GM21786 (cell line): ENCODE measurements at regions not wholly inside any gene's neighbourhood (a gene's known extent, or its start where the extent isn't known, plus 50 kb on each side); places are given as distances from the start of the nearest gene placed in this dataset.
"Not testable (repeated sequence)": the region's sequence is repeated elsewhere in the genome, so short reads cannot be mapped to it uniquely, and the experiment has no call there.

Experiments
- ATAC-seq: cut with Tn5 transposase; IDR thresholded peaks from one replicate; pipeline ENCODE4 v1.9.1; 2021; ENCODE audit not compliant: unreplicated experiment

- no peak for ATAC-seq
These were observed 194.5 kb upstream of the CFAP20DC start for GRCh38 chr3:59244343-59244742.

- no peak for ATAC-seq
These were observed 193.7 kb upstream of the CFAP20DC start for GRCh38 chr3:59243476-59243875.

DNA sequence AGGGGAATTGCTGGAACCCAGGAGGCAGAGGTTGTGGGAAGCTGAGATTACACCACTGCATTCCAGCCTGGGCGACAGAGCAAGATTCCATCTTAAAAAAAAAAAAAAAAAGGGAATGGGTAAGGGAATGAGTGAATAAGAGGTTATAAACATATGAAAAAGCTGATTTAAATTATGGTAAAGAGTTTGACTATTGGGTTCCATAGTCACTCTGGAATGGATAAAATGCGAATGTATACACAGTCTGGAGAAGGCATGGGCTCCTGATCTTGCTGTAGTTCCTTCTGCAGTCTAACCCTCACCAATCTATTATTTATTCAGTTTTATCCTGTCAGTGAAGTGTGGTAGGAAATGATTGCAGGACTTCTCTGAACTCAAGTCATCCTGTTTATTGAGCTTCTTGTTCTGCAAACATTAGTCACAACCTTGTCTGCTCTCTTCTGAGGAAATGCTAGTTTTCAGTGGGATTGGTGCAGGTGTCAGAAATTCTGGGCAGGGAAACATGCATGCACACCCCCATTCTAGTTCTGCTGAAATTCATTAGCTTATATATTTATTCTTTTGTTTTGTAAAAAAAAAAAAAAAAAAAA lies 190.9 kb upstream of the CFAP20DC start:
- ATAC-seq = no peak

DNA sequence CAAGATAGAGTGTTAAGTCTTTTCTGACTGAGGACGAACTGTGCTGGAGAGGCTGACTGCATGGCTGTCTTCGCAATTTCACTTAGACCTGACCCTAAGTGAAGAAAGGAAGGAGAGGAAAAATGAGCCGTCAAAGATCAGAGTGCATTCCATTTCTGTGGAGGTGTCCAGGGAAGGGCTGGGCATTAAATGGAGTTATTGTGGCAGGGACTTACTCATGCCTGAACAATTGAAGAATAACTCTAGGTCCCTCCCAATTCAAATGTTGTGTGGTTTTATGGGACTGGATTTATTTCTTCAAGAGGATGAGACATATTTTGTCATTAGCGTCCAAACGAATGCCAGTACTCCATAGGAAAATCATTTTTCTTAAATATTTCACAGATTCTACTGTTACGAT lies 187.3 kb upstream of the CFAP20DC start:
- no peak for ATAC-seq

GRCh38 chr3:59235634-59236012 lies 185.8 kb upstream of the CFAP20DC start:
- peak; percentile 75 for ATAC-seq

DNA sequence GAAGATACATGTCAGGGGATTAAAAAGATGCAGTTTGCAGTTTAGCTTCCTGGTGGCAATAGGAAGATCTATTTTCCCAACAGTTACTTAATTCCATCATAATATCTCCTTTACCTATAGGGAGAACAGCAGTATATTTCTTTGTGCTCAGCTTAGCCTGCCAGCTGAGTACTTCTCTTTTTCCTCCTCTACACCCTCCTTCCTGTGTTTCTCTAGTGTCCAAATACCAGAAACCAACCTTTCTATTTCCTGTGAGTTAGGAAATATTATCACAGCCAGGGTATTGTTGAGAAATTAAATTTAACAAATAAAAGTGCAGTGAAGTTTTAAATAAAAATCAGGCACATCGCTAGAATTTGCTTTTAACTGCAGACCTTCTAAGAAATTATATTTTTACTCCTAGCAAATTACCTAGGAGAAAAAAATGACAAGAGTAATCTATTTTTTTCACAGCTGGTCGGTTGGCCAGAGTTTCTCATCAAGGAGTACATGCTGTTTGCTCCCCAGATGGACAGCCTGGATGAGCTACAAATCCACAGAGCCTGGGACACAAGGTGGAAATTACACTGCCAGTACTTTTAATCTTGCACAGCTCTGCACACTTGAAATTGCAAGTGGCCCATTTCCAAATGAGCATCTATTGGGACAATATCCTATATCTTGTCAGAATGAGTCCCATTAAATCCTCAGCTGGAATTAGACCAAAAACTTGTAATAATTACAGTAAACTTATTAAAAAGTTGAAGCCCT lies 185.2 kb upstream of the CFAP20DC start:
- ATAC-seq = no peak

DNA sequence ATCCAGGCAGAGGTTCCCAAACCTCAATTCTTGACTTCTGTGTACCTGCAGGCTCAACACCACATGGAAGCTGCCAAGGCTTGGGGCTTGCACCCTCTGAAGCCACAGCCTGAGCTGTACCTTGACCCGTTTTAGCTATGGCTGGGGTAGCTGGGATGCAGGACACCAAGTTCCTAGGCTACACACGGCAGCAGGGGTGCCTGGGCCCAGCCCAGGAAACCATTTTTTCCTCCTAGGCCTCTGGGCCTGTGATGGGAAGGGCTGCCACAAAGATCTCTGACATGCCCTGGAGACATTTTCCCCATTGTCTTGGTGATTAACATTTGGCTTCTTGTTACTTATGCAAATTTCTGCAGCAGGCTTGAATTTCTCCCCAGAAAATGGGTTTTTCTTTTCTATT lies 180.6 kb upstream of the CFAP20DC start:
- ATAC-seq = not testable (repeated sequence)

GRCh38 chr3:59213860-59214259 lies 164.0 kb upstream of the CFAP20DC start:
- no peak for ATAC-seq

GRCh38 chr3:59212128-59212779 lies 162.4 kb upstream of the CFAP20DC start:
- no peak for ATAC-seq

DNA sequence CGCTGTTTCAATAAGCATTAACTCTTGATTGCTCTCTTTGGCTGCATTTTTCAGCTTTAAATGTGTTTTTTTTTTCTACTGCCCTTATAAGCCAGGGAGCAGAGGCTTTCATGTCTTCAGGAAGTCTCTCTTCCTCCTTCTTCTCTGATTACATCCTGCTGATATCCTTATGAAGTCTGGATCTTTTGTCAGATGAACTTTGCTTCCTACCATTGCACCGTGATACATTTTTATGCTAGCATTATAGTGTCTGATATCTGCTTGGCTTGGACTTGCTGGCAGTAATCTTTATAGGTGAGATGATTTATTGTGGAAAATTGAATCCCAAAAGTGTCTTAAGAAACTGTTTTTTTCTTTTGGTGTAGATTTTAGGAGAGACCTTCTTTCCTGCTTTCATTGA lies 160.4 kb upstream of the CFAP20DC start:
- no peak for ATAC-seq

DNA sequence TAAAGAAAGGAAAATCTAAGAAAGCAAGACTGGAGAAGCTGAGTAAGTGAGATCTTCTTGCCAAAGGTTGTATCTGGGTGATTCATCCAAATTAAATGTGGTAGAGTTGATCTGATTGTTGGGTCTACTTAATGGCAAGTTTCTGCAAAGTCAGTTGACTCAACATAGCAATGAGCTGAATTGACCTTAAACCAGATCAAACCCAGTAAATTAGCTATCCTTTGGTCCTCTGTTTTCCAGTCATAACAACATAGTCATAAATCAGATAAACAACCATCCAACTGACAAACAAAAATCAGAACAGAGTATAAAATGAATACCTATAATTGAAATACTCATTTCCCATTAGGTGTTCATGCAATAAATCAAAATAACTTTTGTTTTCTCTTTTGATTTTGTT lies 142.6 kb upstream of the CFAP20DC start:
- no peak for ATAC-seq

DNA sequence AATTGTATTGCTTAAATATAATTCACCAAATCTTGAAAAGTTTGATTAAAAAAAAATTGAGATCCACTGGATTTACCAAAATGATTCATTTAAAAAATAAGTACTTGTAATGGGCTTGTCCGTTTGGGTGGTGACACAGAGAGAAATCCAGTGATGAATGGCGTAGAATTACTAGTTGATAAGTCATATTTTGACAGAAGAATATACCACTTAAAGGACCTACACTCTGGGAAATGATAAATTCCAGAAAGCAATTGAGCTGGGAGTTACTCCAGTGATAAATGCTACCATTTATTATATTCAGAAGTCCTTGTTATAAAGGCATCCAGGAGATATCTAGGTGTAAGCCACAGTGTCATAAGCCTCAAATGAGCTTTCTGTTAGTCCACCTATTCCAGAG lies 141.8 kb upstream of the CFAP20DC start:
- ATAC-seq = no peak

DNA sequence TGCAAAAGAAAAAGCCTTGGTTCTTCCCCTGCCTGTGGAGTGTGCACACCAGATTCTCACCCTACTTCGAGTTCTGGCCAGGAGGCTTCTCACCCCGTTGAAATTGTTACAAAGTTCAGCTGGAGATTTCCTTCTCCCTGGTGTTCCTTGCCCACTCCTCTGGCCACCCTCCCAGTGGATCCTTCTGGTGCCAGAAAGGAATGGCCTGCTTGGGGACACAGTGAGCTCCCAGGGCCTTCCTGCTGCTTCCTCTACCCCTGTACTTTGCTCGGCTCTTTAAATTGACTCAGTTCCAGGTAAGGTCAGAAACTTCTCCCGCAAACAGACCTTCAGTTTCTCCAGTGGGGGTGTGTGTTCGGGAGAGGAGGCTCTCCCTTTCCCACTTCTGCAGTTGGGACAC lies 140.1 kb upstream of the CFAP20DC start:
- no peak for ATAC-seq

DNA sequence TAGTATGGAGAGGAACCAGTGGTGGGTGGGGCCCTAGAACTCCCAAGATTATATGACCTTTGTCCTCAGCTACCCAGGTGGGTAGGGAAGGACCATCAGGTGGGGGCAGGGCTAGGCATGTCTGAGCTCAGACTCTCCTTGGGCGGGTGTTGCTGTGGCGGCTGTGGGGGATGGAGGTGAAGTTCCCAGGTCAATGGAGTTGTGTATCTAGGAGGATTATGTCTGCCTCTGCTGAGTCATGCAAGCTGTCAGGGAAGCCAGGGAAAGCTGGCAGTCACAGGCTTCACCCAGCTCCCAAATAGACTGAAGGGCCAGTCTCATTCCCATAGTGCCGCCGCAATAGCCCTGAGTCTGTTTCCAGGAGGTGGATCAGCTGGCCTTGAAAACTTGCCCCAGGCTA lies 139.7 kb upstream of the CFAP20DC start:
- no peak for ATAC-seq

DNA sequence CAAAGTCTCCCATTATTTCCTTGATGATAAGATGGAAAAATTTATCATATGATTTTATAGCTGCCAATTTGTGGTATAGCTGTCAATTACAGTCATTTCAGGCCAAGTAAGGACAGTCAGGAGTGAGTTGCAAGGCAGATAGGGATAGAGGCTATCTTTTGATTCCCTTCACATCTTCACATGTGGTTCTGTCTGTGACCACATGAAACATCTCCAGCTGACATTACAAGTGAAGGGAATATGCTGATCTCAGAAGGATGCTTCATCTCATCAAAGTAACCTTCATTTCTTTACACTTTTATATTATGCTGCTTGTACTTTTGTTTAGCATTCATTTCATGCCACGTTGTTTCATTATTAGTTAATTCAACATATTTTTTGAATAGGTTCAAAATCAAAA lies 136.9 kb upstream of the CFAP20DC start:
- no peak for ATAC-seq

DNA sequence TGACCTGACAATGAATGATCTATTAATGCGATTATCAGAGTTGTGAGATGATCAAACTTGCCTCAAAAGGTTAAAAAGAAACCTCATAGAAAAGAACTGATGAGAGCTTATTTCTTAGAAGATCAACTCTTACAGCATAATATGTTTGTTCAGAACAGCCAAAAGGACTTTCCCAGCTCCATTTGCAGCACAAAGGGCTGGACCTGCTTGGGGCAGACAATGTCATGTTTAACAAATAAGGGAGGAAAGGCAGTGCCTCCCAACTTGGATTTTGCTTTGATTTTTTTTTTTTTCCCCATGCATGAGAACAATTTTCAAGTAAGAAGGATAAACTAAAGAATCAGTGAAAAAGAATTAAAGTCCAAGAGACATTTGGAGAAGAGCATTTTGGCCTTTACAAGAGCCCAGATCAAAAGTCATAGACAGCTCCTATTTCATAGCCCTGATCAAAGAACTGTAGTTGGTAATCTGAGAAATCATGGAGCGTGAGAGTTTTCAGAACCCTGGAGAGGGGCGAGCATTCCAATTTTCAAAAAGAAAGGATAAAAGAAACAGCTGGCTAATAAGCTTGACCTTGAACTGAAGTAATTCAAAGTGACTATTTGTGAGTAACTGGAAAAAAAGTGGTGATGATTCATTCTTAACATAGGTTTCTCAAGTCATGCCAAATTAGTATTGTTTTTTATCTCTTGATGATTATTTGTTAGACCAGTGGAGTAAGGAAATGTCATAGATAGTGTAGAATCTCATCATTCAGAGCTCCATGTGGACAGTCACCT lies 136.0 kb upstream of the CFAP20DC start:
- ATAC-seq = no peak

- ATAC-seq = no peak
These were observed 130.2 kb upstream of the CFAP20DC start for GRCh38 chr3:59180006-59180405.

GRCh38 chr3:59178698-59179097 lies 128.9 kb upstream of the CFAP20DC start:
- ATAC-seq = no peak

GRCh38 chr3:59171491-59171890 lies 121.7 kb upstream of the CFAP20DC start:
- ATAC-seq = no peak

GRCh38 chr3:59170166-59170565 lies 120.3 kb upstream of the CFAP20DC start:
- ATAC-seq = not testable (repeated sequence)

- ATAC-seq = no peak
These were observed 117.9 kb upstream of the CFAP20DC start for GRCh38 chr3:59167756-59168155.

- no peak for ATAC-seq
These were observed 114.1 kb upstream of the CFAP20DC start for GRCh38 chr3:59163953-59164352.
